Suprapubic skin (tissue), 4 donors: ENCODE measurements at regions not wholly inside any gene's neighbourhood (a gene's known extent, or its start where the extent isn't known, plus 50 kb on each side); places are given as distances from the start of the nearest gene placed in this dataset.

Experiments used
- CTCF ChIP-seq, 2 donors: fragments of 200-600 bp in 1 of 2; fragments of 450-650 bp in 1 of 2; sonication (generic) in 1 of 2; IDR thresholded peaks; one replicate each; pipeline ENCODE4 v1.5.1; 2016 to 2019; ENCODE audit warnings: antibody characterized with exemption in 2 of 2, mild to moderate bottlenecking in 1 of 2, moderate library complexity in 1 of 2
- EP300 ChIP-seq: sonication (generic); formaldehyde crosslinking; IDR thresholded peaks from one replicate; pipeline ENCODE4 v1.6.1; 2017; ENCODE audit warnings: antibody characterized with exemption
- POLR2A ChIP-seq, 2 donors: fragments of 450-650 bp; IDR thresholded peaks; one replicate each; pipeline ENCODE4 v1.6.1; 2017; ENCODE audit warnings: antibody characterized with exemption in 2 of 2, mild to moderate bottlenecking in 2 of 2, moderate library complexity in 2 of 2
- POLR2AphosphoS5 ChIP-seq, 3 donors: sonication (generic); formaldehyde crosslinking; IDR thresholded peaks; one replicate each; pipeline ENCODE4 v1.6.1; 2017; ENCODE audit warnings: antibody characterized with exemption in 3 of 3

GRCh38 chr1:189027512-189027911, 1450.2 kb downstream of the BRINP3 start:
- no peak for TF ChIP-seq CTCF (IDR thresholded peaks at IDR 0.05)
- no peak for TF ChIP-seq POLR2A (IDR thresholded peaks at IDR 0.05)
- no peak for TF ChIP-seq POLR2AphosphoS5 (IDR thresholded peaks at IDR 0.05)
- TF ChIP-seq EP300: no peak
